Right lobe of liver (tissue), 6 donors: ENCODE measurements at regions not wholly inside any gene's neighbourhood (a gene's known extent, or its start where the extent isn't known, plus 50 kb on each side); places are given as distances from the start of the nearest gene placed in this dataset.

Experiments
- ATAC-seq, 4 donors: fragments of 200-7000 bp; cut with Tn5 transposase; one replicate each; pipeline ENCODE4 v1.9.1; 2020; ENCODE audit warnings: mild to moderate bottlenecking in 4 of 4, moderate library complexity in 4 of 4
- DNase-seq, 3 donors: peaks; one replicate each; pipeline ENCODE4 v3.0.0-alpha.2; 2020
- H3K27ac ChIP-seq, 3 donors: fragments of 200-600 bp; one replicate each; pipeline ENCODE4 v1.8.0; 2022
- H3K27me3 ChIP-seq, 2 donors: fragments of 200-600 bp; one replicate each; pipeline ENCODE4 v1.8.0; 2022
- H3K36me3 ChIP-seq, 4 donors: fragments of 200-600 bp; sonication (generic) in 1 of 4; one replicate each; pipeline versions ENCODE4 v1.5.1 to v1.8.0; 2017 to 2022; ENCODE audit warnings: control low read depth in 1 of 4
- H3K4me1 ChIP-seq, 4 donors: fragments of 200-600 bp; sonication (generic) in 1 of 4; one replicate each; pipeline versions ENCODE4 v1.5.1 to v1.8.0; 2017 to 2022; ENCODE audit warnings: control low read depth in 1 of 4
- H3K4me3 ChIP-seq, 3 donors: fragments of 200-600 bp; one replicate each; pipeline ENCODE4 v1.8.0; 2022
- H3K9me3 ChIP-seq, 4 donors: fragments of 200-600 bp; sonication (generic) in 1 of 4; one replicate each; pipeline versions ENCODE4 v1.5.1 to v1.8.0; 2017 to 2022; ENCODE audit warnings: control low read depth in 1 of 4
- CTCF ChIP-seq, 4 donors: fragments of 200-600 bp in 3 of 4; fragments of 450-650 bp in 1 of 4; IDR thresholded peaks; one replicate each; pipeline versions ENCODE4 v1.5.1 to v1.8.0; 2016 to 2022; ENCODE audit warnings: antibody characterized with exemption in 4 of 4, mild to moderate bottlenecking in 2 of 4
- POLR2A ChIP-seq: fragments of 450-650 bp; IDR thresholded peaks from one replicate; pipeline ENCODE4 v1.6.1; 2017; ENCODE audit warnings: antibody characterized with exemption, mild to moderate bottlenecking
- WGBS: methylation state at CpG from one replicate; pipeline ENCODE4 v1.1.6; 2018; ENCODE audit warnings: low coverage, low lambda C conversion rate; ENCODE audit not compliant: insufficient coverage; ENCODE audit errors: missing lambda C conversion rate; 5-methylcytosine and 5-hydroxymethylcytosine counted together
- intact Hi-C, 2 donors: fragments of 100-400 bp; cut with DNase I; formaldehyde crosslinking; loops; one replicate each; pipeline versions ENCODE4 v1.11.2 to v1.14.1; 2022
- donor health status: DM: no; HTN: yes; CAD: no.
- donor health status: DM: no; HTN: no; CAD: no.
- donor health status: DM: no; HTN: no; CAD: no.
- donor health status: DM: no; HTN: yes; CAD: no.
- donor health status: DM: no; HTN: yes; CAD: no.

- no peak for DNase-seq
- 79% methylated on average over 3 of the region's 3 CpGs for WGBS
- Histone ChIP-seq H3K27ac (no peak overlapping the region), H3K36me3 (no peaks in the 10 kb centered on the region), H3K27me3 (no peaks in the 10 kb centered on the region), H3K4me1 (no peaks in the 10 kb centered on the region), H3K9me3 (no peaks in the 10 kb centered on the region), H3K4me3 (no peak overlapping the region)
- intact Hi-C loops: no loop called here
- ATAC-seq: no peak
- TF ChIP-seq POLR2A (no peak), CTCF (IDR thresholded peaks at IDR 0.05) (no peak)
These were observed 153.2 kb upstream of the PTPRM start for GRCh38 chr18:7413906-7414305.

- DNase-seq: no peak
- 63% methylated on average over 2 of the region's 2 CpGs for WGBS
- Histone ChIP-seq H3K4me1 (no peaks in the 10 kb centered on the region), H3K27ac (no peak overlapping the region), H3K36me3 (no peaks in the 10 kb centered on the region), H3K9me3 (no peaks in the 10 kb centered on the region), H3K27me3 (no peaks in the 10 kb centered on the region), H3K4me3 (no peak overlapping the region)
- ATAC-seq: peak in 2 of 4 donors; percentile 31 to 65
- TF ChIP-seq CTCF (IDR thresholded peaks at IDR 0.05) (no peak), POLR2A (no peak)
- intact Hi-C loops: no loop called here
These were observed 152.7 kb upstream of the PTPRM start for GRCh38 chr18:7414459-7414858.

GRCh38 chr18:7415081-7415894 lies 151.8 kb upstream of the PTPRM start:
- Histone ChIP-seq H3K27me3 (no peaks in the 10 kb centered on the region), H3K27ac (no peak overlapping the region), H3K4me1 (no peaks in the 10 kb centered on the region), H3K4me3 (no peak overlapping the region), H3K9me3 (no peaks in the 10 kb centered on the region), H3K36me3 (no peaks in the 10 kb centered on the region)
- 73% methylated on average over 5 of the region's 8 CpGs for WGBS
- no peak for DNase-seq
- no peak for TF ChIP-seq POLR2A
- TF ChIP-seq CTCF (IDR thresholded peaks at IDR 0.05): no peak
- no peak for ATAC-seq
- intact Hi-C loops: no loop called here

- ATAC-seq (no peak), DNase-seq (no peak)
- Histone ChIP-seq H3K36me3 (no peaks in the 10 kb centered on the region), H3K4me3 (no peak overlapping the region), H3K27ac (no peak overlapping the region), H3K9me3 (no peaks in the 10 kb centered on the region), H3K27me3 (no peaks in the 10 kb centered on the region), H3K4me1 (no peaks in the 10 kb centered on the region)
- intact Hi-C loops: no loop called here
- TF ChIP-seq CTCF (IDR thresholded peaks at IDR 0.05): no peak
- no peak for TF ChIP-seq POLR2A
- 63% methylated on average over 4 of the region's 4 CpGs for WGBS
These were observed 149.4 kb upstream of the PTPRM start for GRCh38 chr18:7417727-7418126.
